HFF-Myc (cell line): ENCODE measurements at regions not wholly inside any gene's neighbourhood (a gene's known extent, or its start where the extent isn't known, plus 50 kb on each side); places are given as distances from the start of the nearest gene placed in this dataset.

Source experiments
- DNase-seq: peaks from one replicate; pipeline ENCODE4 v3.0.0-alpha.2; 2011; ENCODE audit warnings: low read depth; ENCODE audit errors: extremely low read depth
- H3K4me3 ChIP-seq: replicated peaks from 2 replicates; pipeline ENCODE4 v1.5.1; 2011; ENCODE audit warnings: low read depth, mild to moderate bottlenecking, control low read depth, low read length
- TF ChIP-seq, protein P1 (sequence below): IDR thresholded peaks from 2 replicates; pipeline ENCODE4 v1.5.1; 2012; ENCODE audit warnings: mild to moderate bottlenecking, low read depth, low read length, control low read depth; ENCODE audit errors: missing control alignments

DNA sequence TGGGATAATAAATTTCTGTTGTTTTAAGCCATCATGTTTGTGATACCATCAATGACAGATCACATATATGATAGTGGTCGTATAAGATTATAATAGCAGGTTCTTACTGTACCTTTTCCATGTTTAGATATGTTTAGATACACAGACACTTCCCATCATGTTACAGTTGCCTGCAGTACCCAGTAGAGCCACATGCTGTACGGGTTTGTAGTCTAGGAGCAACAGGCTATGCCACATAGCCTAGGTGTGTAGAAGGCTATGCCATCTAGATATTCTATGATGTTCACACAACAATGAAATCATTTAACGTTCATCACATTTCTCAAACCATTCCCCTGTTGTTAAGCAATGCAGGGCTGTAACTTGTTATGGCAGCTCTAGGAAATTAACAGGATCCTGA, 132.9 kb upstream of the SH3BP4 start:
- no peak for DNase-seq
- H3K4me3 ChIP-seq = no peak overlapping the region
- TF ChIP-seq, protein P1, sequence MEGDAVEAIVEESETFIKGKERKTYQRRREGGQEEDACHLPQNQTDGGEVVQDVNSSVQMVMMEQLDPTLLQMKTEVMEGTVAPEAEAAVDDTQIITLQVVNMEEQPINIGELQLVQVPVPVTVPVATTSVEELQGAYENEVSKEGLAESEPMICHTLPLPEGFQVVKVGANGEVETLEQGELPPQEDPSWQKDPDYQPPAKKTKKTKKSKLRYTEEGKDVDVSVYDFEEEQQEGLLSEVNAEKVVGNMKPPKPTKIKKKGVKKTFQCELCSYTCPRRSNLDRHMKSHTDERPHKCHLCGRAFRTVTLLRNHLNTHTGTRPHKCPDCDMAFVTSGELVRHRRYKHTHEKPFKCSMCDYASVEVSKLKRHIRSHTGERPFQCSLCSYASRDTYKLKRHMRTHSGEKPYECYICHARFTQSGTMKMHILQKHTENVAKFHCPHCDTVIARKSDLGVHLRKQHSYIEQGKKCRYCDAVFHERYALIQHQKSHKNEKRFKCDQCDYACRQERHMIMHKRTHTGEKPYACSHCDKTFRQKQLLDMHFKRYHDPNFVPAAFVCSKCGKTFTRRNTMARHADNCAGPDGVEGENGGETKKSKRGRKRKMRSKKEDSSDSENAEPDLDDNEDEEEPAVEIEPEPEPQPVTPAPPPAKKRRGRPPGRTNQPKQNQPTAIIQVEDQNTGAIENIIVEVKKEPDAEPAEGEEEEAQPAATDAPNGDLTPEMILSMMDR = no peak

DNA sequence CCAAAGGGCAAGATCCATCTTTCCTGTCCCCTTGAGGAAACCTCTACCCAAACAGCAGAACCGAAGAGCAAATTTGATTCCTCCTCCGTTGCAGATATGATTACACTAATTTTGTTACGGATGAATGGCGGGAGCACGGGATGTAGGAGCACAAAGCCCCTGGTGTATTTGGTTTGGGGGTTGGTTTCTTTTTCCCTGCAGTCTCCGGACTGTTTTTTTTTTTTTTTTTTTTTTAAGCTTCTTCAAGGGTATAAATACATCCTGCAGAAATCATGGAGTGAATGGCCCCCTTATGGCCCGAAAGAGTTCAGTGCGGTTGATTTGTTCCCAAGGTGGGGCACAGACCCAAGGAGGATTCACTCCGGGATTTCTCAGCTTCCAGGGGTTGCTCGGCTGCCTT, 135.3 kb upstream of the SH3BP4 start:
- TF ChIP-seq, protein P1 = no peak

DNA sequence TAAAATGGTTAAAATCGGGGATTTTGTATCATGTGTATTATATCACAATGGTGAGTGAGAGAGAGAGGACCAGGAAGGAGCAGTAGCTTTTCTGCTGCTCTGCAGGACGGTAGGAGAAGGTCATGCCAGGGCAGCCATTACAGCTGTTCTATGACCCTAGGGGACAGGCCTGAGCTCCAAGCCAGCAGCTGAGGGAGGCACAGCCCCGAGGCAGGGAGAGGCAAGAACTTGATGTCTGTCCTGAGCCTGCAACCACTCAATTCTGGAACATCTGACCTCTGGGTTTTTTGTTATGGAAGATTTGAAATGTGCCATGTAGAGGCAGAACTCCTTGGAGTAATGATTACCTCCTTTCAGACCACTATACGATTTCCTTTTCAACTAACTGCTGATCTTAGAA, 135.8 kb upstream of the SH3BP4 start:
- H3K4me3 ChIP-seq = no peak overlapping the region
- no peak for DNase-seq
- TF ChIP-seq, protein P1 = no peak

More for the DNA sequence above, 135.3 kb upstream of the SH3BP4 start:
- DNase-seq = no peak
- H3K4me3 ChIP-seq = no peak overlapping the region

DNA sequence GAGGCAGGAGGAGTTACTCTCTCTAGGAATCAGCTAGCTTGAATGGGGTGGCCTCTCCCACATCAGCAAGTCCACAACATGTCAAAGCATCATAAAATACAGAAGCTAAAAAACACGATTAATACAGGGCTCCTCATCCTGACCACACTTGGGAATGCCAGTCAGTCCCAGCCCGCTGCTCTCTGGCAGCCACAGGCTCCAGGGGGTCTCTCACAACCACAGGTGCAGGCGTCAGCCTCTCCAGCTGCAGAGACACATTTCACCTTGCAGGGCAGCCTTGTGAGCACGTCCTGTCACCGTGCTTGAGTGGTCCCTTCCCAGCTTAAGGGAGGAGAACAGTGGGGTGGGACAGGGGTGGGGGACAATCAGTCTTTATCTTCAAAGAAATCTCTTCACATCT, 137.4 kb upstream of the SH3BP4 start:
- DNase-seq = no peak
- TF ChIP-seq, protein P1 = no peak

DNA sequence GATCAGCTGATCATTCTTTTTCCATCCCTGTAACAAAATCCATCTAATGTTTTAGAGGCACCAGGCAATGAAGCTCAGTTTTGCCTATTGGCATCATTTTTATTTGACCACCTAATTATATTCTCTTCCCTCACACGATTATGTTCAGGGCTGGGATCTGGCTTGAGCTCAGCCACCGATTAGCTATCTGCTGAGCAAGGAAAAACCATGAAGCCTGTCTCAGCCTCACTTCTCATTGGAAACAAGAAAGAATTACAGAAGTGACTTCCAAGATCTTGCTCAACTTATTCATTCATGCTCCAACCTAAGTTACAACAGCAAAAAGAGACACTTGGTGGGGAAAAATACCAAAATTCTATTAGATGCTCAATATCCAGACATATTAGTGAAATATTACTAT, 139.0 kb upstream of the SH3BP4 start:
- no peak overlapping the region for H3K4me3 ChIP-seq
- TF ChIP-seq, protein P1 = no peak
- DNase-seq = no peak

More for the DNA sequence above, 137.4 kb upstream of the SH3BP4 start:
- no peak overlapping the region for H3K4me3 ChIP-seq

DNA sequence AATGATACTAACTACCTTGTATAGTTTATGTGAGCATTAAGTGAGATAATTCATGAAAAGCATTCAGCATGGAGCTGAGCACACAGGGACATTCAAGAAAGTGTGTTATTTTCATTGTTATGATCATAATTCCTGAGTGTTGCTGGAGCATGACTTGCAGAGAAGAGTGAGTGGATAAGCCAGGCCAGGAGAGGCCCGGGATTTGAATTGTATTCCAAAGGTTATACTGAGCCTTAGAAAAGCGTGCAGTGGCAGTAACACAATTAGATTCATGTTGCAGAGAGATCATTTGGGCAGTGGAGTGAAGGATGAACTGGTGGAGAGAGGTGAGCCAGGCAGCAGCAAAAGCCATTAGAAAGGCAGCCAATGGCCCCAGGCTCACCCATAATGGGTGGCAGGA, 142.9 kb upstream of the SH3BP4 start:
- TF ChIP-seq, protein P1 = no peak
- DNase-seq = no peak

DNA sequence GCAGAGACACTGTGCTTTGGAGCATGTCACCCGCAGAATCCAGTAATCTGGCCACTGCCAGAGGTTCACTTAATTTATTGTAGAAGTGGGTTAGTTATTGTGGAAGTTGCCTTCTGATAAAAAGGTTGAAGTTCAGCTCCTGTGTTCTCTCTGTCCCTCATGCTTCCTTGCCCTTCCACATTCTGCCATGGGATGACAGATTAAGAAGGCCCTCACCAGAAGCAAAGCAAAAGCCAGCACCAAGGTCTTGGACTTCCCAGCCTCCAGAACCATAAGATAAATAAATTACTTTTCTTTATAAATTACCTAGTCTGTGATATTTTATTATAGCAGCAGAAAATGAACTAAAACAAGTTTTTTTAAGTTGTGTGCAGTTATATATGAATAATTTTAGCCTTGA, 145.0 kb upstream of the SH3BP4 start:
- TF ChIP-seq, protein P1 = no peak
- no peak for DNase-seq
- H3K4me3 ChIP-seq = no peak overlapping the region

More for the DNA sequence above, 142.9 kb upstream of the SH3BP4 start:
- no peak overlapping the region for H3K4me3 ChIP-seq
